ENCODE measurements at regions not wholly inside any gene's neighbourhood (a gene's known extent, or its start where the extent isn't known, plus 50 kb on each side); places are given as distances from the start of the nearest gene placed in this dataset.

- TF ChIP-seq EZH2 (IDR thresholded peaks at IDR 0.05; ENCODE audit: borderline replicate concordance, low read depth, low read length, severe bottlenecking) (peak; percentile 23), POLR2A (IDR thresholded peaks at IDR 0.05; ENCODE audit: low read depth, low read length) (no peak), POLR2AphosphoS5 (IDR thresholded peaks at IDR 0.05; ENCODE audit: insufficient read depth, low read depth, low read length) (no peak), MYC (IDR thresholded peaks at IDR 0.05; ENCODE audit: low read depth, low read length) (no peak), FOS (IDR thresholded peaks at IDR 0.05; ENCODE audit: borderline replicate concordance, insufficient read depth, low read length) (no peak)
- TF ChIP-seq, protein P1, sequence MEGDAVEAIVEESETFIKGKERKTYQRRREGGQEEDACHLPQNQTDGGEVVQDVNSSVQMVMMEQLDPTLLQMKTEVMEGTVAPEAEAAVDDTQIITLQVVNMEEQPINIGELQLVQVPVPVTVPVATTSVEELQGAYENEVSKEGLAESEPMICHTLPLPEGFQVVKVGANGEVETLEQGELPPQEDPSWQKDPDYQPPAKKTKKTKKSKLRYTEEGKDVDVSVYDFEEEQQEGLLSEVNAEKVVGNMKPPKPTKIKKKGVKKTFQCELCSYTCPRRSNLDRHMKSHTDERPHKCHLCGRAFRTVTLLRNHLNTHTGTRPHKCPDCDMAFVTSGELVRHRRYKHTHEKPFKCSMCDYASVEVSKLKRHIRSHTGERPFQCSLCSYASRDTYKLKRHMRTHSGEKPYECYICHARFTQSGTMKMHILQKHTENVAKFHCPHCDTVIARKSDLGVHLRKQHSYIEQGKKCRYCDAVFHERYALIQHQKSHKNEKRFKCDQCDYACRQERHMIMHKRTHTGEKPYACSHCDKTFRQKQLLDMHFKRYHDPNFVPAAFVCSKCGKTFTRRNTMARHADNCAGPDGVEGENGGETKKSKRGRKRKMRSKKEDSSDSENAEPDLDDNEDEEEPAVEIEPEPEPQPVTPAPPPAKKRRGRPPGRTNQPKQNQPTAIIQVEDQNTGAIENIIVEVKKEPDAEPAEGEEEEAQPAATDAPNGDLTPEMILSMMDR (IDR thresholded peaks at IDR 0.05; ENCODE audit: extremely low read depth in 1 of 2, insufficient read depth in 1 of 2, low read depth in 1 of 2, low read length in 2 of 2) = no peak
- TF ChIP-seq, protein P2, sequence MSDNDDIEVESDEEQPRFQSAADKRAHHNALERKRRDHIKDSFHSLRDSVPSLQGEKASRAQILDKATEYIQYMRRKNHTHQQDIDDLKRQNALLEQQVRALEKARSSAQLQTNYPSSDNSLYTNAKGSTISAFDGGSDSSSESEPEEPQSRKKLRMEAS (IDR thresholded peaks at IDR 0.05; ENCODE audit: insufficient read depth, insufficient read length) = no peak
Measured at GRCh38 chr5:176740131-176740701, 70.1 kb upstream of the UNC5A start.

Data from endothelial cell of umbilical vein (primary cell).